Ovary (tissue), 7 donors: ENCODE measurements at regions not wholly inside any gene's neighbourhood (a gene's known extent, or its start where the extent isn't known, plus 50 kb on each side); places are given as distances from the start of the nearest gene placed in this dataset.

ENCODE experiments used
- DNase-seq, 5 donors: peaks; one replicate each; pipeline ENCODE4 v3.0.0-alpha.2; 2019 to 2020
- H3K27ac ChIP-seq, 2 donors: fragments of 200-600 bp; one replicate each; pipeline versions ENCODE4 v1.5.1 to v1.8.0; 2019 to 2022
- H3K27me3 ChIP-seq: fragments of 200-600 bp; one replicate; pipeline ENCODE4 v1.8.0; 2022
- H3K36me3 ChIP-seq: fragments of 200-600 bp; sonication (generic); one replicate; pipeline ENCODE4 v1.5.1; 2019
- H3K4me1 ChIP-seq: one replicate; pipeline ENCODE4 v1.8.1; 2013; ENCODE audit warnings: mild to moderate bottlenecking, moderate library complexity; ENCODE audit not compliant: insufficient read depth
- H3K4me3 ChIP-seq: fragments of 200-600 bp; sonication (generic); one replicate; pipeline ENCODE4 v1.5.1; 2017
- H3K9me3 ChIP-seq, 2 donors: fragments of 200-600 bp in 1 of 2; sonication (generic) in 1 of 2; one replicate each; pipeline versions ENCODE4 v1.5.1 to v1.8.1; 2013 to 2019; ENCODE audit warnings: mild to moderate bottlenecking in 1 of 2, moderate library complexity in 1 of 2
- EP300 ChIP-seq: sonication (generic); formaldehyde crosslinking; IDR thresholded peaks from one replicate; pipeline ENCODE4 v1.6.1; 2017; ENCODE audit warnings: antibody characterized with exemption
- POLR2A ChIP-seq: fragments of 450-650 bp; IDR thresholded peaks from one replicate; pipeline ENCODE4 v1.6.1; 2017; ENCODE audit warnings: antibody characterized with exemption, mild to moderate bottlenecking, moderate library complexity
- WGBS, 3 donors: extraction: QIAGEN DNeasy Blood & Tissue Kit in 1 of 3; methylation state at CpG; one replicate each; pipeline versions ENCODE4 v1.1.5 to v1.1.7; 2013 to 2017; 5-methylcytosine and 5-hydroxymethylcytosine counted together
- intact Hi-C, 4 donors: fragments of 100-400 bp; cut with DNase I; formaldehyde crosslinking; loops; one replicate each; pipeline versions ENCODE4 v1.11.0 to v1.15.1; 2022 to 2023
- TF ChIP-seq, protein P1 (sequence below), 3 donors: fragments of 450-650 bp in 2 of 3; fragments of 200-600 bp in 1 of 3; IDR thresholded peaks; one replicate each; pipeline versions ENCODE4 v1.5.1 to v1.8.0; 2016 to 2022; ENCODE audit warnings: antibody characterized with exemption in 3 of 3, mild to moderate bottlenecking in 1 of 3
- donor health status: DM: no; HTN: no; CAD: no; lungs with moderate emphysema.
- donor health status: DM: no; HTN: no; CAD: no.
- donor health status: Bipolar disorder and iron deficiency.
- donor health status: DM: no; HTN: no; CAD: no.
- donor health status: DM: yes; HTN: yes; CAD: no.

DNA sequence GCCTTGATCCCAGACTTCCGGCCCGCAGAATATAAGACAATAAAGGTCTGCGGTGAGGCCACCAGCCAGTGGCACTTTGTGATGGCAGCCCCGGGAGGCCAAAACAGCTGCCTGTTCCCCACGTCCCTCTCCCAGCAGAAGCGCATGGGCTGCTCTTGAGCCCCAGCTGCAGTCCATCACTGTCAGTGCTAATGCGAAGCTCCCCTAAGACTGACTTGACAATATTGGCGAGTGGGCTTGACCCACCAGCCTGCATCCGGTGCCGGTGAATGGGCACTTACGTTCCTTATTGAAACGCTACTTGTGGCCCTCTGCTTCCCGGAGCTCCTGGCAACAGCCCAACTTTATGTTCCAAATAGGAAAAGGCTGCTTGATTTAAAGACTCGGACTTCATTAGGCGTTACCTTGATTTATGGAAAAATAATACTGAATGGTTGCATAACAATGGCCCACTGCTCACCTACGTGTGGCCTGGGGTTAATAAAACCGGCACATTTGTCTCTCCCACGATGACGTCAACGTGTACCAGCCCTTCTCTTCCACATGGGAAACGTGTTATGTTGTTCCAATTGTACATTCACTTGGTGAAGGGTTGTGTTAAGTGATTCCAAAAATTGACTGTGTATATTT lies 93.4 kb upstream of the SEPTIN5 start:
- DNase-seq = no peak
- no peak overlapping the region for H3K4me3 ChIP-seq
- intact Hi-C loops = no loop called here
- H3K27ac ChIP-seq = no peak overlapping the region
- no peaks in the 10 kb centered on the region for H3K27me3 ChIP-seq
- H3K9me3 ChIP-seq = no peaks in the 10 kb centered on the region
- no peaks in the 10 kb centered on the region for H3K4me1 ChIP-seq
- WGBS, 3 donors = 31 to 50% (median 37%) methylated on average over 21 of the region's 21 CpGs
- TF ChIP-seq EP300 (no peak), POLR2A (no peak)
- TF ChIP-seq, protein P1, sequence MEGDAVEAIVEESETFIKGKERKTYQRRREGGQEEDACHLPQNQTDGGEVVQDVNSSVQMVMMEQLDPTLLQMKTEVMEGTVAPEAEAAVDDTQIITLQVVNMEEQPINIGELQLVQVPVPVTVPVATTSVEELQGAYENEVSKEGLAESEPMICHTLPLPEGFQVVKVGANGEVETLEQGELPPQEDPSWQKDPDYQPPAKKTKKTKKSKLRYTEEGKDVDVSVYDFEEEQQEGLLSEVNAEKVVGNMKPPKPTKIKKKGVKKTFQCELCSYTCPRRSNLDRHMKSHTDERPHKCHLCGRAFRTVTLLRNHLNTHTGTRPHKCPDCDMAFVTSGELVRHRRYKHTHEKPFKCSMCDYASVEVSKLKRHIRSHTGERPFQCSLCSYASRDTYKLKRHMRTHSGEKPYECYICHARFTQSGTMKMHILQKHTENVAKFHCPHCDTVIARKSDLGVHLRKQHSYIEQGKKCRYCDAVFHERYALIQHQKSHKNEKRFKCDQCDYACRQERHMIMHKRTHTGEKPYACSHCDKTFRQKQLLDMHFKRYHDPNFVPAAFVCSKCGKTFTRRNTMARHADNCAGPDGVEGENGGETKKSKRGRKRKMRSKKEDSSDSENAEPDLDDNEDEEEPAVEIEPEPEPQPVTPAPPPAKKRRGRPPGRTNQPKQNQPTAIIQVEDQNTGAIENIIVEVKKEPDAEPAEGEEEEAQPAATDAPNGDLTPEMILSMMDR (IDR thresholded peaks at IDR 0.05) = no peak
- no peaks in the 10 kb centered on the region for H3K36me3 ChIP-seq

DNA sequence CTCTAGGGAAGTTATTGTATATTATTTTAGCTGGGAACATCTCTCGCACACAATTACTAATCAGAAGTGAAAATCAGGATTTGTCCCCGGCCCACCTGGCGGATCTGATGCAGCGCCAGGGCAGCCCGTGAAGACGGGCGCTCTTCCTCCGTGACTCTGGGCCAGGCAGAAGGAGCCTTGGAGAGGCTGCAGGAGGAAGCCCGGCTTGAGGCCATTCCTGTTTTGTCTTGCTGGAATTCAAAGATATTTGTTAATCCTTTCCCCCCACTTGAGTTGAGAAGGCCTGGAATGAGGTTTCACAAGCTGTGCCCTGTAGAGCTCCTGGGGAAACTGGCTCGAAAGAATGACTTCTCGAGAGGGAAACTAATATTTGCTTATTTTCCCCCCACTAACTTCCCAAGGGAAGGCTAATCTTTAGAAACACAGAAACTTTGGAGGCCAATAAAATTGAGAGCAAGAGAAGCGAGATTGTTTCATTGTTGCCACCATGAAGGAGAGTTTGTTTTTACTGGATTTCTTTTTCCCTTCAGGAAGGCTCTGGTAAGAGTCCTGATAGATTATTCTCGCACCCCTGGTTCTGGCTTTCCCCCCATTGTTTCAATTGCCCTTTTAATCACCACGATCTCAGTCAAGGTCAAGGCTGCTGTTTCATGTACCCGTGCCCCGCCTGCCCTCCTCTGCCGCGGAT lies 92.8 kb upstream of the SEPTIN5 start:
- no peaks in the 10 kb centered on the region for H3K9me3 ChIP-seq
- H3K36me3 ChIP-seq = no peaks in the 10 kb centered on the region
- H3K4me3 ChIP-seq = no peak overlapping the region
- WGBS, 3 donors = 50 to 67% (median 58%) methylated on average over 18 of the region's 18 CpGs
- intact Hi-C loops = no loop called here
- no peak overlapping the region for H3K27ac ChIP-seq
- no peaks in the 10 kb centered on the region for H3K27me3 ChIP-seq
- TF ChIP-seq POLR2A = no peak
- TF ChIP-seq EP300 = no peak
- TF ChIP-seq, protein P1 (IDR thresholded peaks at IDR 0.05) = no peak
- no peaks in the 10 kb centered on the region for H3K4me1 ChIP-seq
- DNase-seq = no peak

DNA sequence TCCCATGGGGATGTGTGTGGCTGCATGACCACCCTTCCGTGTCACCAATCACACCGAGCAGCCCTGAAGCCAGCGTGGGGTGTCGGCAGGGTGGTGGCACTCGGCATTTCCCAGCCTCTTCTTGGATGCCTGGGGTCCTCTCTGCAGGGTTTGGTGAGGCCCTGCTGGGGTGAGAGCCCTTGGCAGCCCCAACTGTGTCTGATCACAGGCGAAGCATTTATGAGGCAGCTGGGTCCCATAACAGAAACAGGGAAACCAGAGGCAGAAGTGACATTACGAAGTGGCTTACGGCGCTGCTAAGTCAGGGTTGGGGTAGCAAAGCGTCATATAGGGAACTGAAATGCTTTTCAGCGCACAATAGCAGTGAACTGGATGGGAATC lies 92.3 kb upstream of the SEPTIN5 start:
- H3K4me1 ChIP-seq = no peaks in the 10 kb centered on the region
- no peaks in the 10 kb centered on the region for H3K36me3 ChIP-seq
- intact Hi-C loops = no loop called here
- 73 to 80% (median 78%) methylated on average over 11 of the region's 11 CpGs for WGBS, 3 donors
- TF ChIP-seq, protein P1 (IDR thresholded peaks at IDR 0.05) = no peak
- TF ChIP-seq EP300 (no peak), POLR2A (no peak)
- H3K9me3 ChIP-seq = no peaks in the 10 kb centered on the region
- H3K27ac ChIP-seq = no peak overlapping the region
- no peak overlapping the region for H3K4me3 ChIP-seq
- no peaks in the 10 kb centered on the region for H3K27me3 ChIP-seq
- DNase-seq = no peak

DNA sequence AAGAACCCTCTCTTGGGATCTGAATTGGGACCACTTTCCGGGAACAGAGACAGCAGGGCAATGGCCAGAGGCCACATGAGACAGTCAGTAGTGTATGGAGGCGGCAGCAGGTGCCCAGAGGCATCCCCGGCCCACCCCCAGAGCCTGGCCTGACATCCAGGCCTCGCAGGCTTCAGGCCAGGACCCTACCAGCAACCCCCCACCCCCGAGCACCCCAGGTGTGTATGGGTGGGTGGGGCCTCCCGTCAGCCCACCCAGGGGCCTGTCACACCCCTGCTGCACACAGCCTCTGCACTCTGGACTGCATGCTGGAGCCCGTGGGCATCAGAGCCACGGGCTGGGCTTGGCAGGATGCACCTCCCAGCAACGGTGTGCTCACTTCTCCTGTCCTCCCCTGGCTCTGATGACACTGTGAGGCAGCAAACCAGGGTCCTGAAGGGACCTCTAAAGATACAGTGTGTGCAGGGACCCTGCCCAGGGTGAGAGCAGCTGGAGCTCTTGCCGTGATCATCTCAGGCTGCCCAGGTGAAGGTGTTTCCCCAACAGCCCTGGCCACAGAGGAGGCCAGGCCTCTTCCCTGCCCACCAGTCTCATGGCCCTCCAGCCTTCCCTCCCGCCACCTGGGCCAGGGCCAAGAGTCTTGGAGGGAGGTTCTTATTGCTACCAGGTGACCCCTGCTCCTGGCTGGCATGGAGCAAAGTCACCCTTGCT lies 88.8 kb upstream of the SEPTIN5 start:
- no peak overlapping the region for H3K27ac ChIP-seq
- no peaks in the 10 kb centered on the region for H3K27me3 ChIP-seq
- H3K36me3 ChIP-seq = no peaks in the 10 kb centered on the region
- DNase-seq = no peak
- 65 to 80% (median 68%) methylated on average over 8 to 11 of the region's 11 CpGs for WGBS, 3 donors
- no peak overlapping the region for H3K4me3 ChIP-seq
- no peaks in the 10 kb centered on the region for H3K4me1 ChIP-seq
- intact Hi-C loops = no loop called here
- H3K9me3 ChIP-seq = no peaks in the 10 kb centered on the region
- TF ChIP-seq EP300 (no peak), POLR2A (no peak)
- TF ChIP-seq, protein P1 (IDR thresholded peaks at IDR 0.05) = no peak
